SK-N-SH (cell line): ENCODE measurements at regions not wholly inside any gene's neighbourhood (a gene's known extent, or its start where the extent isn't known, plus 50 kb on each side); places are given as distances from the start of the nearest gene placed in this dataset.

Experiments
- CTCF ChIA-PET: fragments of 300-600, 350-600 bp; formaldehyde crosslinking; extraction: SDS; loops from one replicate; lab custom pipeline; 2021; lab: Yijun Ruan, JAX
- POLR2A ChIA-PET: fragments of 350-600 bp; sonication (Branson Sonifier 250); formaldehyde crosslinking; extraction: SDS; loops from one replicate; lab custom pipeline; 2020; ENCODE audit warnings: antibody characterized with exemption, inconsistent platforms; lab: Yijun Ruan, JAX
- DNase-seq: peaks from one replicate; pipeline ENCODE4 v3.0.0; 2012
- H2AFZ ChIP-seq: fragments of 200-600 bp; sonication (generic); 2 replicates; pipeline ENCODE4 v1.8.1; 2016; ENCODE audit warnings: antibody characterized with exemption, mild to moderate bottlenecking, low read depth
- H3F3A ChIP-seq: fragments of 200-600 bp; sonication (generic); replicated peaks from 2 replicates; pipeline ENCODE3; 2016; ENCODE audit warnings: antibody characterized with exemption, mild to moderate bottlenecking; ENCODE audit not compliant: insufficient read depth
- H3K27ac ChIP-seq, 2 experiments: fragments of 200-500 bp in 1 of 2; fragments of 200-600 bp in 1 of 2; sonication (Bioruptor generic) in 1 of 2; sonication (generic), shearing (Covaris generic) in 1 of 2; 2 replicates each; pipeline versions ENCODE4 v1.5.1 to v1.6.1; 2014 to 2016; ENCODE audit warnings: low read depth in 2 of 2, inconsistent platforms in 1 of 2, low read length in 1 of 2, mild to moderate bottlenecking in 1 of 2, mixed read lengths in 1 of 2
- H3K27me3 ChIP-seq: fragments of 200-600 bp; sonication (generic), shearing (Covaris generic); 2 replicates; pipeline ENCODE4 v1.6.1; 2016; ENCODE audit warnings: mixed run types; ENCODE audit not compliant: insufficient read depth
- H3K36me3 ChIP-seq, 2 experiments: fragments of 200-500 bp in 1 of 2; fragments of 200-600 bp in 1 of 2; sonication (Bioruptor generic) in 1 of 2; sonication (generic) in 1 of 2; replicated peaks in 1 of 2; 2 replicates each; pipeline versions ENCODE3 to v1.5.1; 2014 to 2016; ENCODE audit warnings: low read length in 1 of 2, mild to moderate bottlenecking in 1 of 2; ENCODE audit not compliant: insufficient read depth in 2 of 2, control insufficient read depth in 1 of 2
- H3K4me1 ChIP-seq, 2 experiments: fragments of 200-500 bp in 1 of 2; fragments of 200-600 bp in 1 of 2; sonication (Bioruptor generic) in 1 of 2; sonication (generic), shearing (Covaris generic) in 1 of 2; 2 replicates each; pipeline versions ENCODE4 v1.5.1 to v1.6.1; 2014 to 2016; ENCODE audit warnings: low read depth in 1 of 2, low read length in 1 of 2, mixed run types in 1 of 2; ENCODE audit not compliant: insufficient read depth in 2 of 2, control insufficient read depth in 1 of 2
- H3K4me2 ChIP-seq: fragments of 200-600 bp; sonication (generic), shearing (Covaris generic); 2 replicates; pipeline ENCODE4 v1.6.1; 2017; ENCODE audit warnings: mixed run types
- H3K4me3 ChIP-seq, 2 experiments: fragments of 200-500 bp in 1 of 2; fragments of 200-600 bp in 1 of 2; sonication (Bioruptor generic) in 1 of 2; sonication (generic), shearing (Covaris generic) in 1 of 2; 2 replicates each; pipeline versions ENCODE4 v1.5.1 to v1.8.1; 2014 to 2016; ENCODE audit warnings: low read depth in 2 of 2, inconsistent platforms in 1 of 2, low read length in 1 of 2, mild to moderate bottlenecking in 1 of 2, mixed read lengths in 1 of 2, moderate library complexity in 1 of 2
- H3K79me2 ChIP-seq: fragments of 200-600 bp; sonication (generic); 2 replicates; pipeline ENCODE4 v1.8.1; 2017; ENCODE audit warnings: mild to moderate bottlenecking; ENCODE audit not compliant: insufficient read depth
- H3K9ac ChIP-seq: fragments of 200-600 bp; sonication (generic); 2 replicates; pipeline ENCODE4 v1.6.1; 2017; ENCODE audit warnings: mixed run types
- H3K9me2 ChIP-seq: fragments of 200-600 bp; sonication (generic); 2 replicates; pipeline ENCODE4 v1.6.1; 2017; ENCODE audit warnings: mixed run types
- H3K9me3 ChIP-seq: fragments of 200-600 bp; sonication (generic); 2 replicates; pipeline ENCODE4 v1.6.1; 2017; ENCODE audit warnings: mixed run types, mild to moderate bottlenecking, moderate library complexity
- H4K20me1 ChIP-seq: fragments of 200-600 bp; sonication (generic); 2 replicates; pipeline ENCODE4 v1.6.1; 2017; ENCODE audit warnings: mild to moderate bottlenecking, mixed run types; ENCODE audit not compliant: insufficient read depth
- ELF1 ChIP-seq: IDR thresholded peaks from 2 replicates; pipeline ENCODE4 v1.4.0; 2012
- FOXJ3 ChIP-seq: sonication (generic); formaldehyde crosslinking; IDR thresholded peaks from 2 replicates; pipeline ENCODE4 v1.5.1; 2020; ENCODE audit warnings: mild to moderate bottlenecking, missing genetic modification reagents
- FOXM1 ChIP-seq: IDR thresholded peaks from 2 replicates; pipeline ENCODE4 v1.4.0; 2012; ENCODE audit warnings: low read depth, mild to moderate bottlenecking
- GATA2 ChIP-seq: sonication (generic); formaldehyde crosslinking; IDR thresholded peaks from 2 replicates; pipeline ENCODE4 v1.5.0; 2020; ENCODE audit warnings: mild to moderate bottlenecking, missing genetic modification reagents
- MEF2A ChIP-seq: IDR thresholded peaks from 2 replicates; pipeline ENCODE4 v1.4.0; 2012; ENCODE audit warnings: low read depth, borderline replicate concordance
- MXI1 ChIP-seq: IDR thresholded peaks from 2 replicates; pipeline ENCODE4 v1.6.1; 2012; ENCODE audit warnings: mild to moderate bottlenecking, low read depth, low read length, improper control_type of control experiment
- NRF1 ChIP-seq: IDR thresholded peaks from 2 replicates; pipeline ENCODE4 v1.6.1; 2012; ENCODE audit warnings: low read depth, mild to moderate bottlenecking, low read length
- POLR2AphosphoS5 ChIP-seq: IDR thresholded peaks from 2 replicates; pipeline ENCODE4 v1.6.1; 2012; ENCODE audit warnings: low read depth, low read length
- RCOR1 ChIP-seq: fragments of 150-350 bp; IDR thresholded peaks from 2 replicates; pipeline ENCODE4 v1.6.1; 2017; ENCODE audit warnings: antibody characterized with exemption, low read length
- RFX5 ChIP-seq: IDR thresholded peaks from 2 replicates; pipeline ENCODE4 v1.6.1; 2012; ENCODE audit warnings: mild to moderate bottlenecking, improper control_type of control experiment, low read length
- RXRA ChIP-seq: IDR thresholded peaks from 2 replicates; pipeline ENCODE4 v1.4.0; 2012; ENCODE audit warnings: low read depth, mild to moderate bottlenecking, borderline replicate concordance
- SIN3A ChIP-seq: IDR thresholded peaks from 2 replicates; pipeline ENCODE4 v1.6.1; 2012; ENCODE audit warnings: low read depth, mild to moderate bottlenecking, low read length, moderate library complexity, borderline replicate concordance
- SMC3 ChIP-seq: IDR thresholded peaks from 2 replicates; pipeline ENCODE4 v1.6.1; 2012; ENCODE audit warnings: low read depth, low read length, improper control_type of control experiment
- TCF12 ChIP-seq: IDR thresholded peaks from 2 replicates; pipeline ENCODE4 v1.4.0; 2012
- YY1 ChIP-seq: IDR thresholded peaks from 2 replicates; pipeline ENCODE4 v1.4.0; 2012; ENCODE audit warnings: low read depth, mild to moderate bottlenecking
- WGBS: methylation state at CpG from one replicate; pipeline ENCODE4 v1.1.6; 2017; ENCODE audit warnings: low lambda C conversion rate; 5-methylcytosine and 5-hydroxymethylcytosine counted together
- TF ChIP-seq, protein P1 (sequence below): IDR thresholded peaks from 2 replicates; pipeline ENCODE4 v1.4.0; 2012; ENCODE audit warnings: low read depth, borderline replicate concordance
- TF ChIP-seq, protein P2 (sequence below): IDR thresholded peaks from 2 replicates; pipeline ENCODE4 v1.4.0; 2012; ENCODE audit warnings: low read depth, borderline replicate concordance
- TF ChIP-seq, protein P3 (sequence below): IDR thresholded peaks from 2 replicates; pipeline ENCODE4 v1.4.0; 2012; ENCODE audit warnings: low read depth
- TF ChIP-seq, protein P4 (sequence below): IDR thresholded peaks from 2 replicates; pipeline ENCODE4; 2012
- TF ChIP-seq, protein P5 (sequence below): fragments of 200-600 bp; sonication (generic); IDR thresholded peaks from 2 replicates; pipeline ENCODE4 v1.6.1; 2017; ENCODE audit warnings: antibody characterized with exemption, mild to moderate bottlenecking, moderate library complexity

DNA sequence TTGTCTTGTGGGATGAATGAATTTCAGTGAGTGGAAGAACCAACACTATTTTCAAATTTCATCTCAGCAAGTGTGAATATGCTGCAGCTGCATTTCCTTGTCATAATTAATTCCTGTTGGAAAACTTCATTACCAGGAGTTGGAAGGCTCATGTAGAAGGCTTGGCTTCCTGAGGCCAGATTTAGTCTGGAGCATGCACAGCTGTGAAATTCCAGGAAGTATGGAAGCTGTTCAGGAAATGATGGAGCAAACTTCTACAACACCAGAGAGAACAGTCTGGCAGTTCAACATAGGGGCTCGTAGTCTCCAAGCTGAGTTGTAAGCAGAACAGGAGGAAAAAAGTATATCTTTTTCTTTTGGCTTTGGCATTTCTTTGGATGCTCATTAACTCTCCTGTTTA is 1439.9 kb upstream of the CELF2 start:
- H2AFZ ChIP-seq = no peak overlapping the region
- no peak overlapping the region for H3K27ac ChIP-seq
- H3K79me2 ChIP-seq = no peaks in the 10 kb centered on the region
- H4K20me1 ChIP-seq = no peaks in the 10 kb centered on the region
- no peaks in the 10 kb centered on the region for H3F3A ChIP-seq
- no peaks in the 10 kb centered on the region for H3K36me3 ChIP-seq
- ChIA-PET CTCF (no interaction called here), POLR2A (no interaction called here)
- H3K9ac ChIP-seq = no peak overlapping the region
- no peaks in the 10 kb centered on the region for H3K9me3 ChIP-seq
- no peak overlapping the region for H3K4me2 ChIP-seq
- H3K9me2 ChIP-seq = no peaks in the 10 kb centered on the region
- H3K4me3 ChIP-seq = no peak overlapping the region
- no peak for DNase-seq
- 7% methylated on average over 1 of the region's 1 CpG for WGBS
- TF ChIP-seq, protein P1, sequence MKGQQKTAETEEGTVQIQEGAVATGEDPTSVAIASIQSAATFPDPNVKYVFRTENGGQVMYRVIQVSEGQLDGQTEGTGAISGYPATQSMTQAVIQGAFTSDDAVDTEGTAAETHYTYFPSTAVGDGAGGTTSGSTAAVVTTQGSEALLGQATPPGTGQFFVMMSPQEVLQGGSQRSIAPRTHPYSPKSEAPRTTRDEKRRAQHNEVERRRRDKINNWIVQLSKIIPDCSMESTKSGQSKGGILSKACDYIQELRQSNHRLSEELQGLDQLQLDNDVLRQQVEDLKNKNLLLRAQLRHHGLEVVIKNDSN = no peak
- TF ChIP-seq MXI1 (no peak), RCOR1 (no peak), YY1 (no peak), GATA2 (no peak), RFX5 (no peak), SMC3 (no peak), TCF12 (no peak), POLR2AphosphoS5 (no peak), SIN3A (no peak), MEF2A (no peak), FOXM1 (no peak), ELF1 (no peak), NRF1 (no peak), RXRA (no peak), FOXJ3 (CRISPR knock-in tag) (no peak)
- TF ChIP-seq, protein P2, sequence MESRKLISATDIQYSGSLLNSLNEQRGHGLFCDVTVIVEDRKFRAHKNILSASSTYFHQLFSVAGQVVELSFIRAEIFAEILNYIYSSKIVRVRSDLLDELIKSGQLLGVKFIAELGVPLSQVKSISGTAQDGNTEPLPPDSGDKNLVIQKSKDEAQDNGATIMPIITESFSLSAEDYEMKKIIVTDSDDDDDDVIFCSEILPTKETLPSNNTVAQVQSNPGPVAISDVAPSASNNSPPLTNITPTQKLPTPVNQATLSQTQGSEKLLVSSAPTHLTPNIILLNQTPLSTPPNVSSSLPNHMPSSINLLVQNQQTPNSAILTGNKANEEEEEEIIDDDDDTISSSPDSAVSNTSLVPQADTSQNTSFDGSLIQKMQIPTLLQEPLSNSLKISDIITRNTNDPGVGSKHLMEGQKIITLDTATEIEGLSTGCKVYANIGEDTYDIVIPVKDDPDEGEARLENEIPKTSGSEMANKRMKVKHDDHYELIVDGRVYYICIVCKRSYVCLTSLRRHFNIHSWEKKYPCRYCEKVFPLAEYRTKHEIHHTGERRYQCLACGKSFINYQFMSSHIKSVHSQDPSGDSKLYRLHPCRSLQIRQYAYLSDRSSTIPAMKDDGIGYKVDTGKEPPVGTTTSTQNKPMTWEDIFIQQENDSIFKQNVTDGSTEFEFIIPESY = no peak
- TF ChIP-seq, protein P3, sequence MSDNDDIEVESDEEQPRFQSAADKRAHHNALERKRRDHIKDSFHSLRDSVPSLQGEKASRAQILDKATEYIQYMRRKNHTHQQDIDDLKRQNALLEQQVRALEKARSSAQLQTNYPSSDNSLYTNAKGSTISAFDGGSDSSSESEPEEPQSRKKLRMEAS = no peak
- TF ChIP-seq, protein P4, sequence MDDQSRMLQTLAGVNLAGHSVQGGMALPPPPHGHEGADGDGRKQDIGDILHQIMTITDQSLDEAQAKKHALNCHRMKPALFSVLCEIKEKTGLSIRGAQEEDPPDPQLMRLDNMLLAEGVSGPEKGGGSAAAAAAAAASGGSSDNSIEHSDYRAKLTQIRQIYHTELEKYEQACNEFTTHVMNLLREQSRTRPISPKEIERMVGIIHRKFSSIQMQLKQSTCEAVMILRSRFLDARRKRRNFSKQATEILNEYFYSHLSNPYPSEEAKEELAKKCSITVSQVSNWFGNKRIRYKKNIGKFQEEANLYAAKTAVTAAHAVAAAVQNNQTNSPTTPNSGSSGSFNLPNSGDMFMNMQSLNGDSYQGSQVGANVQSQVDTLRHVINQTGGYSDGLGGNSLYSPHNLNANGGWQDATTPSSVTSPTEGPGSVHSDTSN = no peak
- TF ChIP-seq, protein P5, sequence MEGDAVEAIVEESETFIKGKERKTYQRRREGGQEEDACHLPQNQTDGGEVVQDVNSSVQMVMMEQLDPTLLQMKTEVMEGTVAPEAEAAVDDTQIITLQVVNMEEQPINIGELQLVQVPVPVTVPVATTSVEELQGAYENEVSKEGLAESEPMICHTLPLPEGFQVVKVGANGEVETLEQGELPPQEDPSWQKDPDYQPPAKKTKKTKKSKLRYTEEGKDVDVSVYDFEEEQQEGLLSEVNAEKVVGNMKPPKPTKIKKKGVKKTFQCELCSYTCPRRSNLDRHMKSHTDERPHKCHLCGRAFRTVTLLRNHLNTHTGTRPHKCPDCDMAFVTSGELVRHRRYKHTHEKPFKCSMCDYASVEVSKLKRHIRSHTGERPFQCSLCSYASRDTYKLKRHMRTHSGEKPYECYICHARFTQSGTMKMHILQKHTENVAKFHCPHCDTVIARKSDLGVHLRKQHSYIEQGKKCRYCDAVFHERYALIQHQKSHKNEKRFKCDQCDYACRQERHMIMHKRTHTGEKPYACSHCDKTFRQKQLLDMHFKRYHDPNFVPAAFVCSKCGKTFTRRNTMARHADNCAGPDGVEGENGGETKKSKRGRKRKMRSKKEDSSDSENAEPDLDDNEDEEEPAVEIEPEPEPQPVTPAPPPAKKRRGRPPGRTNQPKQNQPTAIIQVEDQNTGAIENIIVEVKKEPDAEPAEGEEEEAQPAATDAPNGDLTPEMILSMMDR = no peak
- H3K4me1 ChIP-seq = no peaks in the 10 kb centered on the region
- H3K27me3 ChIP-seq = no peaks in the 10 kb centered on the region
